Choroid plexus epithelial cell (primary cell): ENCODE measurements at regions not wholly inside any gene's neighbourhood (a gene's known extent, or its start where the extent isn't known, plus 50 kb on each side); places are given as distances from the start of the nearest gene placed in this dataset.

Source experiments
- DNase-seq: peaks from one replicate; pipeline ENCODE4 v3.0.0-alpha.2; 2010; ENCODE audit warnings: low read depth
- H3K4me3 ChIP-seq: 2 replicates; pipeline ENCODE4 v1.5.1; 2011; ENCODE audit warnings: low read depth, mild to moderate bottlenecking, control low read depth, low read length, moderate library complexity
- CTCF ChIP-seq: conservative IDR thresholded peaks from 2 replicates; pipeline ENCODE4 v1.5.1; 2011; ENCODE audit warnings: low read depth, mild to moderate bottlenecking, control low read depth, inconsistent platforms, low read length, moderate library complexity

DNA sequence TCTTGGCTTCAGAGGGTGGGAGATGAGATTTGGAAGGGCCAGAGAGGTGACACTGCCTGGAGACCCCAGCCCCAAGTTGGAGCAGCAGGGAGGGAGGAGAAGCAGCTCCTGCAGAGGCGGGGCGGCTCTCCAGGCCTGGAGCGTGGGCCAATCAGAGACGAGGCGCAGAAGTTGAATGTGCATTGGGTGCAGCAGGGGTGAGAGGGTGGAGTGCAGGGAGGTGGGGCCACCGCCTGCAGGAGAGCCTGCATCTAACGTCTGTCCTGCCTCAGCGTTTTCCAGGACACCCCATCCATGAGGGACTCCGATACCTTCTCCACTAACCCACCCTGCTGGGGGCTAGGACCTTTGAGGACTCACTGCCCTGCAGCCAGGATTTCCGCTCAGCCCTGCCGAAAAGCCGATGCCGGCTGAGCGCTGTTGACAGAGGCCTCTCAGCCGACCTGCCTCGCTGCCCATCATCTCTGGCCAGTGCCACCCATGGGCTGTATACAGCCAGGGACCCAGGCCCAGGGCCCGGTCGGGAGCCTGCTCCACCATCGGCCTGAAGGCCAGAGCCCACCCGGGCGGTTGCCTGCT lies 146.2 kb downstream of the ENGASE start:
- DNase-seq: no peak
- TF ChIP-seq CTCF: no peak
- H3K4me3 ChIP-seq: no peak overlapping the region

DNA sequence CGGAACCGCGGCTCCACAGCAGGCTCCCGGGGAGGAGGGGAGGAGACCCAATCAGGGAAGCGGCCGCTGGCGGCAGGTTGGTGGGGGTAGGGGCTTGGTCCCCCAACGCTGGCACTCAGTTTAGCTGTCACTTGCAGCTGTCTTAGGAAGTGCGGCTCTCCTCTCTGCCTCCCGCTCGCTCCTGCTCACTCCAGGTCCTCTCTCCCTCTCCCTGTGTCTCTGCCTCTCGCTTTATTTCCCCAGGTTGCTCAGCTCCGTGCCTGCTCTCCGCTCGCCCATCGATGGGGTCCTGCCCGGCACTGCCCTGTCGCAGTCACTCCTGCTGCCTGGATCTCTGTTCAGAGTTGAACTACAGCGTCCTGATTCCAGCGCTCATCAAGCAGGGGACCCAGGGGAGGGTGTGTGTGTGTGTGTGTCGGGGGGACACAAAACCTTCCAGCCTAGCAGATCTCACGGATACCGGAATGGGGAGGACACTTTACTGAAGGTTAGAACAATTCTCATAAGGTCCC lies 145.6 kb downstream of the ENGASE start:
- no peak for TF ChIP-seq CTCF
- no peak for DNase-seq
- no peak overlapping the region for H3K4me3 ChIP-seq

- no peak for DNase-seq
- TF ChIP-seq CTCF: no peak
- H3K4me3 ChIP-seq: no peak overlapping the region
These were observed 144.7 kb downstream of the ENGASE start for GRCh38 chr17:79219208-79219935.

GRCh38 chr17:79218825-79219200 lies 144.2 kb downstream of the ENGASE start:
- no peak for TF ChIP-seq CTCF
- no peak overlapping the region for H3K4me3 ChIP-seq
- DNase-seq: no peak

- DNase-seq: no peak
- H3K4me3 ChIP-seq: no peak overlapping the region
- TF ChIP-seq CTCF: no peak
These were observed 143.7 kb downstream of the ENGASE start for GRCh38 chr17:79218175-79218824.

DNA sequence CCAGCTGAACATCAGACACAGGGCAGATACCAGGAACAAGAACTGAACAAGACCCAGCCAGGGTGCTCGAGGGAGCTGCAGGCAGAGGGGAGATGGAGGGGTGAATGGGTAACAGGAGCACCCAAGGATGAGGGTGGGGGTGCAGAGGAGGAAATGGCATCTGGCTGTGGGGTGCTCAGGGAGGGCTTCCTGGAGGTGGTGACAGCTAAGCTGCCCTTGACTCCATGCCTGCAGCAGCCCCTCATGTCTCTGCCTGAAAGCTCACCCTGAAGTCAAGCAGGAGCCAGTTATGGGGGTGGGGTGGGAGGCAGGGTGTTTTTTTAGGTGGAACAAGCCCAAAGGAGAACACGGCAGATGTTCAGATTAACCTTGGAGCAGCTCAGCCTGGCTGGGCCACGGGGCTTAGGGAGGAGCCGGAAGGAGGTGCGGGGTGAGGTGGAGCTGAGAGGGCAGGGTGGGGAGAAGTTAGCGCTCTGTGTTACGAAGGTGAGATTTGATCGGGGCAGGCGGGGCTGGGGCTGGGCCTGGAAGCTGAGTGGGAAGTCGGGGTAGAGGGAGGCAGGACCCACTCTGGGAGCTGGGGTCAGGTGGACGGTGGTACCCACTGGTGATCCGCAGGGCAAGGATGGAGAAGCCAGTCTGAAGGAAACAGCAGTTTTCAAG lies 143.0 kb downstream of the ENGASE start:
- no peak for TF ChIP-seq CTCF
- DNase-seq: no peak
- H3K4me3 ChIP-seq: no peak overlapping the region
